MM.1S (cell line): ENCODE measurements at regions not wholly inside any gene's neighbourhood (a gene's known extent, or its start where the extent isn't known, plus 50 kb on each side); places are given as distances from the start of the nearest gene placed in this dataset.

Source experiments
- DNase-seq: peaks from one replicate; pipeline ENCODE4 v3.0.0-alpha.2; 2015
- H2AFZ ChIP-seq: fragments of 300-600 bp; sonication (generic); 2 replicates; pipeline ENCODE4 v1.6.0; 2016; ENCODE audit warnings: antibody characterized with exemption, low read length
- H3F3A ChIP-seq: fragments of 300-600 bp; sonication (generic); 2 replicates; pipeline ENCODE4 v1.6.1; 2016; ENCODE audit warnings: mild to moderate bottlenecking, antibody characterized with exemption, low read length, moderate library complexity, mixed read lengths; ENCODE audit not compliant: insufficient read depth
- H3K27ac ChIP-seq: fragments of 300-600 bp; sonication (generic); 2 replicates; pipeline ENCODE4 v1.5.1; 2016; ENCODE audit warnings: mild to moderate bottlenecking, low read length
- H3K27me3 ChIP-seq: fragments of 300-600 bp; sonication (generic); replicated peaks from 2 replicates; pipeline ENCODE4 v1.6.0; 2016; ENCODE audit warnings: low read length; ENCODE audit not compliant: insufficient read depth
- H3K36me3 ChIP-seq: fragments of 300-600 bp; sonication (generic); replicated peaks from 2 replicates; pipeline ENCODE4 v1.6.1; 2016; ENCODE audit warnings: mild to moderate bottlenecking, low read length, mixed read lengths; ENCODE audit not compliant: insufficient read depth
- H3K4me1 ChIP-seq: fragments of 300-600 bp; sonication (generic); 2 replicates; pipeline ENCODE4 v1.6.1; 2016; ENCODE audit warnings: low read length, mixed read lengths
- H3K4me2 ChIP-seq: fragments of 300-600 bp; sonication (generic); 2 replicates; pipeline ENCODE4 v1.6.0; 2016; ENCODE audit warnings: low read depth, low read length
- H3K4me3 ChIP-seq: fragments of 300-600 bp; sonication (generic); 2 replicates; pipeline ENCODE4 v1.5.1; 2016; ENCODE audit warnings: low read length, mixed read lengths
- H3K79me2 ChIP-seq: fragments of 300-600 bp; sonication (generic); 2 replicates; pipeline ENCODE4 v1.6.1; 2016; ENCODE audit warnings: mixed run types, low read length, mixed read lengths
- H3K9ac ChIP-seq: fragments of 300-600 bp; sonication (generic); 2 replicates; pipeline ENCODE4 v1.6.1; 2016; ENCODE audit warnings: low read length, mixed read lengths
- H3K9me2 ChIP-seq: fragments of 300-600 bp; sonication (generic); replicated peaks from 2 replicates; pipeline ENCODE4 v1.6.1; 2016; ENCODE audit warnings: mild to moderate bottlenecking, low read length, mixed read lengths; ENCODE audit not compliant: insufficient read depth
- H3K9me3 ChIP-seq: fragments of 300-600 bp; sonication (generic); replicated peaks from 2 replicates; pipeline ENCODE4 v1.6.1; 2016; ENCODE audit warnings: mild to moderate bottlenecking, low read length, mixed read lengths; ENCODE audit not compliant: insufficient read depth
- H4K20me1 ChIP-seq: fragments of 300-600 bp; sonication (generic); 2 replicates; pipeline ENCODE4 v1.6.1; 2016; ENCODE audit warnings: mild to moderate bottlenecking, low read length, moderate library complexity, mixed read lengths; ENCODE audit not compliant: insufficient read depth
- EZH2 ChIP-seq: fragments of 300-600 bp; sonication (generic); optimal IDR thresholded peaks from 2 replicates; pipeline ENCODE3; 2017; ENCODE audit warnings: low read depth, mild to moderate bottlenecking, antibody characterized with exemption, low read length, mixed read lengths
- EZH2phosphoT487 ChIP-seq: fragments of 300-600 bp; sonication (generic); IDR thresholded peaks from 2 replicates; pipeline ENCODE4 v1.6.1; 2018; ENCODE audit warnings: antibody characterized with exemption, low read length
- TF ChIP-seq, protein P1 (sequence below): fragments of 300-600 bp; sonication (generic); IDR thresholded peaks from 2 replicates; pipeline ENCODE4 v1.5.1; 2016; ENCODE audit warnings: antibody characterized with exemption, low read length, mixed read lengths

- no peak for DNase-seq
- Histone ChIP-seq H3K36me3 (no peaks in the 10 kb centered on the region), H3K9ac (no peak overlapping the region), H2AFZ (no peak overlapping the region), H3K4me3 (no peak overlapping the region), H3K4me2 (no peak overlapping the region), H4K20me1 (no peaks in the 10 kb centered on the region), H3K9me2 (no peaks in the 10 kb centered on the region), H3K79me2 (no peaks in the 10 kb centered on the region), H3K27ac (no peak overlapping the region), H3F3A (no peaks in the 10 kb centered on the region), H3K9me3 (no peaks in the 10 kb centered on the region), H3K4me1 (no peaks in the 10 kb centered on the region), H3K27me3 (no peaks in the 10 kb centered on the region)
- TF ChIP-seq EZH2phosphoT487 (no peak), EZH2 (no peak)
- TF ChIP-seq, protein P1, sequence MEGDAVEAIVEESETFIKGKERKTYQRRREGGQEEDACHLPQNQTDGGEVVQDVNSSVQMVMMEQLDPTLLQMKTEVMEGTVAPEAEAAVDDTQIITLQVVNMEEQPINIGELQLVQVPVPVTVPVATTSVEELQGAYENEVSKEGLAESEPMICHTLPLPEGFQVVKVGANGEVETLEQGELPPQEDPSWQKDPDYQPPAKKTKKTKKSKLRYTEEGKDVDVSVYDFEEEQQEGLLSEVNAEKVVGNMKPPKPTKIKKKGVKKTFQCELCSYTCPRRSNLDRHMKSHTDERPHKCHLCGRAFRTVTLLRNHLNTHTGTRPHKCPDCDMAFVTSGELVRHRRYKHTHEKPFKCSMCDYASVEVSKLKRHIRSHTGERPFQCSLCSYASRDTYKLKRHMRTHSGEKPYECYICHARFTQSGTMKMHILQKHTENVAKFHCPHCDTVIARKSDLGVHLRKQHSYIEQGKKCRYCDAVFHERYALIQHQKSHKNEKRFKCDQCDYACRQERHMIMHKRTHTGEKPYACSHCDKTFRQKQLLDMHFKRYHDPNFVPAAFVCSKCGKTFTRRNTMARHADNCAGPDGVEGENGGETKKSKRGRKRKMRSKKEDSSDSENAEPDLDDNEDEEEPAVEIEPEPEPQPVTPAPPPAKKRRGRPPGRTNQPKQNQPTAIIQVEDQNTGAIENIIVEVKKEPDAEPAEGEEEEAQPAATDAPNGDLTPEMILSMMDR: no peak
Measured at GRCh38 chr10:117647306-117647705, 104.8 kb downstream of the EMX2 start.

- no peak overlapping the region for H3K27ac ChIP-seq
- H3K9me3 ChIP-seq: no peaks in the 10 kb centered on the region
- H3K9me2 ChIP-seq: no peaks in the 10 kb centered on the region
- no peak overlapping the region for H3K4me3 ChIP-seq
- no peaks in the 10 kb centered on the region for H3K4me1 ChIP-seq
- H3K9ac ChIP-seq: no peak overlapping the region
- TF ChIP-seq EZH2phosphoT487 (no peak), EZH2 (no peak)
- TF ChIP-seq, protein P1: no peak
- H3K4me2 ChIP-seq: no peak overlapping the region
- DNase-seq: no peak
- no peaks in the 10 kb centered on the region for H4K20me1 ChIP-seq
- no peak overlapping the region for H2AFZ ChIP-seq
- H3K27me3 ChIP-seq: no peaks in the 10 kb centered on the region
- no peaks in the 10 kb centered on the region for H3K36me3 ChIP-seq
- H3F3A ChIP-seq: no peaks in the 10 kb centered on the region
- no peaks in the 10 kb centered on the region for H3K79me2 ChIP-seq
Measured at GRCh38 chr10:117651121-117651520, 108.6 kb downstream of the EMX2 start.

- Histone ChIP-seq H3K27me3 (no peaks in the 10 kb centered on the region), H3K9ac (no peak overlapping the region), H3K79me2 (no peaks in the 10 kb centered on the region), H4K20me1 (no peaks in the 10 kb centered on the region), H3K4me3 (no peak overlapping the region), H3K4me1 (no peaks in the 10 kb centered on the region), H3K36me3 (no peaks in the 10 kb centered on the region), H3K27ac (no peak overlapping the region), H3K4me2 (no peak overlapping the region), H3F3A (no peaks in the 10 kb centered on the region), H3K9me3 (no peaks in the 10 kb centered on the region), H2AFZ (no peak overlapping the region), H3K9me2 (no peaks in the 10 kb centered on the region)
- TF ChIP-seq, protein P1: no peak
- TF ChIP-seq EZH2 (no peak), EZH2phosphoT487 (no peak)
- DNase-seq: no peak
Measured at GRCh38 chr10:117652228-117653169, 110.0 kb downstream of the EMX2 start.
